Parathyroid adenoma (tissue), 2 donors: ENCODE measurements at regions not wholly inside any gene's neighbourhood (a gene's known extent, or its start where the extent isn't known, plus 50 kb on each side); places are given as distances from the start of the nearest gene placed in this dataset.
"Not testable (repeated sequence)": the region's sequence is repeated elsewhere in the genome, so short reads cannot be mapped to it uniquely, and the experiment has no call there.

Experiments used
- H2AFZ ChIP-seq: fragments of 300-600 bp; sonication (generic); one replicate; pipeline ENCODE4 v1.7.0; 2017; ENCODE audit warnings: antibody characterized with exemption, mild to moderate bottlenecking
- H3K27ac ChIP-seq: fragments of 300-600 bp; sonication (generic); one replicate; pipeline ENCODE4 v1.7.0; 2017
- H3K27me3 ChIP-seq: fragments of 300-600 bp; sonication (generic); one replicate; pipeline ENCODE4 v1.7.0; 2017; ENCODE audit warnings: low read length; ENCODE audit not compliant: control insufficient read depth, insufficient read depth
- H3K36me3 ChIP-seq: fragments of 300-600 bp; sonication (generic); one replicate; pipeline ENCODE4 v1.7.0; 2017; ENCODE audit warnings: low read length; ENCODE audit not compliant: control insufficient read depth, insufficient read depth
- H3K4me1 ChIP-seq: fragments of 300-600 bp; sonication (generic); one replicate; pipeline ENCODE4 v1.7.0; 2017; ENCODE audit warnings: control low read depth
- H3K4me2 ChIP-seq: fragments of 300-600 bp; sonication (generic); one replicate; pipeline ENCODE4 v1.7.0; 2017; ENCODE audit warnings: low read length
- H3K4me3 ChIP-seq: fragments of 300-600 bp; sonication (generic); one replicate; pipeline ENCODE4 v1.7.0; 2017; ENCODE audit warnings: low read depth, low read length
- H3K79me2 ChIP-seq: fragments of 300-600 bp; sonication (generic); one replicate; pipeline ENCODE4 v1.7.0; 2017; ENCODE audit warnings: control low read depth
- H3K9ac ChIP-seq: fragments of 300-600 bp; sonication (generic); one replicate; pipeline ENCODE4 v1.7.0; 2017; ENCODE audit warnings: mild to moderate bottlenecking
- H3K9me3 ChIP-seq: fragments of 300-600 bp; sonication (generic); one replicate; pipeline ENCODE4 v1.7.0; 2017; ENCODE audit warnings: low read length; ENCODE audit not compliant: control insufficient read depth
- TF ChIP-seq, protein P1 (sequence below): fragments of 300-600 bp; sonication (generic); IDR thresholded peaks from one replicate; pipeline ENCODE4 v1.7.0; 2017; ENCODE audit warnings: antibody characterized with exemption, mild to moderate bottlenecking
- donor health status: primary hyperparathyroidism.

DNA sequence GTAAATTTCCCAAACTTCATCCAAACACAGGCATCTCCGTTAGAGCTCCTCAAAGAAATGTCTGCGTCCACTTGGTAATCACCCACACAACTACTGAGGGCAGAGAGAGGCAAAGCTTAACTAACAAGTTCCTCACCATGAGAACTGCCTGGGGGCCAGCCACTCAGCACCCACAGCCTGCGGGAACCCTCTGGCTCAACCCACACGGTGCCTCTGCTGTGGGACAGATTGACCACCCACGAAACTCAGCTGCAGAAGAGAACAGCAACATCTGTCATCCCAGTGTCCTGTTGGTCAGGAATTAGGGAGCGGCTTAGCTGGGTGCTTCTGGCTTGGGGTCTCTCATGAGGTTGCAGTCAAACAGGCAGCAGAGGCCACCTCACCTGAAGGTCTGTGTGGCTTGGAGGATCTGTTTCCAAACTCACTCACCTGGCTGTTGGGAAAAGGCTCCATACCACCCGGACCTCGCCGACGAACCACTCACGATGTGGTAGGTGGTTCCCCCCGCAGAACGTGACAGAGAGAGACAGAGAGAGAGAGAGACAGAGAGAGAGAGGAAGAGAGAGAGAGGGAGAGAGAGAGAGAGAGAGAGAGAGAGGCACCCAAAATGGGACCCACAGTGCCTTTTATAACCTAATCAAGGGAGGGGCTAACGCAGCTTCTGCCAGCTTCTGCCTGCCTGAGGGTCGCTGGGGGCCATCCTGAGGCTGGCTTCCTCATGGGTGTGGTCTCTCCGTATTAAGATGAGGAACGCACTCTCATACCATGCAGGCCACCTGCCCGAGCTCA, 103.5 kb downstream of the OLFM1 start:
- Histone ChIP-seq H3K36me3 (no peaks in the 10 kb centered on the region), H3K4me2 (no peak overlapping the region), H2AFZ (no peak overlapping the region), H3K9ac (no peak overlapping the region), H3K4me1 (no peaks in the 10 kb centered on the region), H3K27me3 (no peaks in the 10 kb centered on the region), H3K79me2 (no peaks in the 10 kb centered on the region), H3K27ac (no peak overlapping the region), H3K9me3 (no peaks in the 10 kb centered on the region), H3K4me3 (no peak overlapping the region)
- TF ChIP-seq, protein P1, sequence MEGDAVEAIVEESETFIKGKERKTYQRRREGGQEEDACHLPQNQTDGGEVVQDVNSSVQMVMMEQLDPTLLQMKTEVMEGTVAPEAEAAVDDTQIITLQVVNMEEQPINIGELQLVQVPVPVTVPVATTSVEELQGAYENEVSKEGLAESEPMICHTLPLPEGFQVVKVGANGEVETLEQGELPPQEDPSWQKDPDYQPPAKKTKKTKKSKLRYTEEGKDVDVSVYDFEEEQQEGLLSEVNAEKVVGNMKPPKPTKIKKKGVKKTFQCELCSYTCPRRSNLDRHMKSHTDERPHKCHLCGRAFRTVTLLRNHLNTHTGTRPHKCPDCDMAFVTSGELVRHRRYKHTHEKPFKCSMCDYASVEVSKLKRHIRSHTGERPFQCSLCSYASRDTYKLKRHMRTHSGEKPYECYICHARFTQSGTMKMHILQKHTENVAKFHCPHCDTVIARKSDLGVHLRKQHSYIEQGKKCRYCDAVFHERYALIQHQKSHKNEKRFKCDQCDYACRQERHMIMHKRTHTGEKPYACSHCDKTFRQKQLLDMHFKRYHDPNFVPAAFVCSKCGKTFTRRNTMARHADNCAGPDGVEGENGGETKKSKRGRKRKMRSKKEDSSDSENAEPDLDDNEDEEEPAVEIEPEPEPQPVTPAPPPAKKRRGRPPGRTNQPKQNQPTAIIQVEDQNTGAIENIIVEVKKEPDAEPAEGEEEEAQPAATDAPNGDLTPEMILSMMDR, result no peak

DNA sequence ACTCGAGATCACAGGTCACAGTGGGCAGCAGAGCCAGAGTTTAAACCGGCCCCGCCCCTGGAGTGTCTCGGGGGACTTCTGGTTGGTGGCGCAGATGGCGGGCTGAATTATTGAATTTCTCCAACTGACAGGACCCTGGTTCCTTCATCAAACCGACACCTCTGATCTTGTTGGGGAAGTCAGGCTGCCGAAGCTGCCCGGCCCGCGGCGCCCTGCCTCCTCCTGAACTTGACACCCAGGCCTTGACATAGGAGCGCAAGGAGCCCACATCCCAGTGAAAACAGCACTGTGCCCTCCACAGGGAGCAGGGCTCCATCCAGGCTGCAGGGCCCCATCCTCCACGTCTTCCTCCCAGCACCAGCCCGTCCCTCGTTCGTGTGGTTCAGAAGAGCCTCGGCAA, 105.2 kb downstream of the OLFM1 start:
- H3K27ac ChIP-seq, result no peak overlapping the region
- H3K9me3 ChIP-seq, result no peaks in the 10 kb centered on the region
- no peak overlapping the region for H3K9ac ChIP-seq
- H3K27me3 ChIP-seq, result no peaks in the 10 kb centered on the region
- no peak overlapping the region for H3K4me2 ChIP-seq
- TF ChIP-seq, protein P1, result no peak
- no peak overlapping the region for H3K4me3 ChIP-seq
- no peaks in the 10 kb centered on the region for H3K4me1 ChIP-seq
- no peaks in the 10 kb centered on the region for H3K36me3 ChIP-seq
- no peaks in the 10 kb centered on the region for H3K79me2 ChIP-seq
- no peak overlapping the region for H2AFZ ChIP-seq

DNA sequence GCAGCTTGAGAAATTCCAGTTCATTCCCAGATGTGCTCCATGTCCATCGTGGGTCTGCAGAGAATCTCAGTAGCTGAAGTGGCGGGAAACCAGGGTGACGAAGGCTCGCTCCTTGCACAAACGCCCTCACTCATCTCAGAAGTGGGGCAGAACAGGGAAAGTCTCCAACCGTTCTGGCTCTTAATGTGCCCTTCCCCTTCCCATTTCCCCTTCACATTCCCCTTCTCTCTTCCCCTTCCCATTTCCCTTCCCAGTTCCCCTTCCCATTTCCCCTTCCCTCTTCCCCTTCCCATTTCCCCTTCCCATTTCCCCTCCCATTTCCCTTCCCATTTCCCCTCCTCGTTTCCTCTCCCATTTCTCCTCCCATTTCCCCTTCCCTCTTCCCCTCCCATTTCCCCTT, 108.5 kb downstream of the OLFM1 start:
- not testable (repeated sequence) for H3K4me3 ChIP-seq, H3K36me3 ChIP-seq, H3K27me3 ChIP-seq, H3K79me2 ChIP-seq, H2AFZ ChIP-seq, H3K4me2 ChIP-seq, H3K9ac ChIP-seq, H3K9me3 ChIP-seq, H3K4me1 ChIP-seq, H3K27ac ChIP-seq

DNA sequence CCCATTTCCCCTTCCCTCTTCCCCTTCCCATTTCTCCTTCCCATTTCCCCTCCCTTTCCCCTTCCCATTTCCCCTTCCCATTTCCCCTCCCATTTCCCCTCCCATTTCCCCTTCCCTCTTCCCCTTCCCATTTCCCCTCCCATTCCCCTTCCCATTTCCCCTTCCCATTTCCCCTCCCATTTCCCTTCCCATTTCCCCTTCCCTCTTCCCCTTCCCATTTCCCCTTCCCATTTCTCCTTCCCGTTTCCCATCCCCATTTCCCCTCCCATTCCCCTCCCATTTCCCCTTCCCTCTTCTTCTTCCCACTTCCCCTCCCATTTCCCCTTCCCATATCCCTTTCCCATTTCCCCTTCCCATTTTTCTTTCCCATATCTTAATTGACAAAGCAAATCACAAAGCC, 109.0 kb downstream of the OLFM1 start:
- H3K9me3 ChIP-seq, result no peaks in the 10 kb centered on the region
- no peaks in the 10 kb centered on the region for H3K36me3 ChIP-seq
- TF ChIP-seq, protein P1, result no peak
- no peaks in the 10 kb centered on the region for H3K79me2 ChIP-seq
- H3K4me2 ChIP-seq, result no peak overlapping the region
- no peak overlapping the region for H2AFZ ChIP-seq
- H3K4me1 ChIP-seq, result no peaks in the 10 kb centered on the region
- H3K4me3 ChIP-seq, result no peak overlapping the region
- no peak overlapping the region for H3K9ac ChIP-seq
- no peaks in the 10 kb centered on the region for H3K27me3 ChIP-seq
- no peak overlapping the region for H3K27ac ChIP-seq

DNA sequence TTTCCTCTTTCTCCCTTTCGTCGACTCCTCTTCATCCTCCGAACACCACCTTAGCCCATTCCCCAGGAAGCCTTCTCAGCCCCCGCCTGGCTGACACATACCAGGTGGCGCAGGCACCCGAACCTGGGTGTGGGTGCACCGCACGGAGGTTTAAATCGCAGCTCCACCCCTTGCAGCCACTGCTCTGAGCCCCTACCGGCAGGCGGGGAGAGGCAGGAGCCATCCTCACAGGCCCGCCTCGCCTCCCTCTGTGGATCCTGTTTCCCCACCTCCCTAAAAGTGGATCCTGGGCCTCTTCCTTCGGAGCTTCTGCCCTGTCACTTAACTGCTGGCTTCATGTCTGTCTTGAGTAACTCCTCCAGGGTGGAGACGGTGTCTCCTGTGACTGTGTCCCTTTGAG, 110.7 kb downstream of the OLFM1 start:
- Histone ChIP-seq H2AFZ (no peak overlapping the region), H3K4me2 (no peak overlapping the region), H3K9me3 (no peaks in the 10 kb centered on the region), H3K9ac (no peak overlapping the region), H3K79me2 (no peaks in the 10 kb centered on the region), H3K4me1 (no peaks in the 10 kb centered on the region), H3K36me3 (no peaks in the 10 kb centered on the region), H3K27ac (no peak overlapping the region), H3K27me3 (no peaks in the 10 kb centered on the region), H3K4me3 (no peak overlapping the region)
- TF ChIP-seq, protein P1, result no peak
